GM12878 (cell line): ENCODE measurements at regions not wholly inside any gene's neighbourhood (a gene's known extent, or its start where the extent isn't known, plus 50 kb on each side); places are given as distances from the start of the nearest gene placed in this dataset.

Source experiments
- ATAC-seq: fragments of 200-7000 bp; cut with Tn5 transposase; 3 replicates; pipeline ENCODE4 v1.9.1; 2020; ENCODE audit warnings: mild to moderate bottlenecking, moderate library complexity
- BruUV-seq: library from RNA; stranded (reverse); fragments of 400-500 nt; replicated peaks from 2 replicates; lab custom pipeline; 2021; lab: Mats Ljungman, UMichigan
- CTCF ChIA-PET: fragments of 300-600 bp; sonication (Branson Sonifier 250); formaldehyde crosslinking; extraction: SDS; loops from one replicate; lab custom pipeline; 2021; ENCODE audit warnings: inconsistent platforms; lab: Yijun Ruan, JAX
- POLR2A ChIA-PET: fragments of 350-600 bp; formaldehyde crosslinking; extraction: SDS; loops from one replicate; lab custom pipeline; 2021; ENCODE audit warnings: inconsistent platforms; lab: Charles Lee
- RAD21 ChIA-PET: fragments of 300-600 bp; sonication (Branson Sonifier 250); formaldehyde crosslinking; loops from one replicate; lab custom pipeline; 2023; ENCODE audit warnings: antibody characterized with exemption; ENCODE audit not compliant: unreplicated experiment; lab: Charles Lee
- SMC1A ChIA-PET: fragments of 300-600 bp; sonication (Branson Sonifier 250); formaldehyde crosslinking; loops from one replicate; lab custom pipeline; 2023; ENCODE audit not compliant: unreplicated experiment, uncharacterized antibody; lab: Charles Lee
- DNase-seq: peaks from one replicate; pipeline ENCODE4 v3.0.0-alpha.2; 2011; ENCODE audit warnings: low read depth, low spot score
- FAIRE-seq: peaks from 3 replicates; lab custom pipeline; 2011; peaks lifted over from hg19 to GRCh38; lab: Jason Lieb, UNC
- H2AFZ ChIP-seq: 2 replicates; pipeline ENCODE4 v1.6.0; 2011; ENCODE audit warnings: low read depth, low read length, control low read depth; ENCODE audit not compliant: control insufficient read depth
- H3K27ac ChIP-seq: 2 replicates; pipeline ENCODE4 v1.5.1; 2011; ENCODE audit warnings: control low read depth; ENCODE audit not compliant: control insufficient read depth, insufficient read depth
- H3K27me3 ChIP-seq, 2 experiments: replicated peaks in 1 of 2; 2 replicates each; pipeline versions ENCODE4 v1.6.0 to v1.6.1; 2011; ENCODE audit warnings: low read length in 1 of 2; ENCODE audit not compliant: control insufficient read depth in 2 of 2, insufficient read depth in 2 of 2
- H3K36me3 ChIP-seq, 2 experiments: 2 replicates each; pipeline ENCODE4 v1.5.1; 2011; ENCODE audit warnings: low read length in 1 of 2; ENCODE audit not compliant: control insufficient read depth in 2 of 2, insufficient read depth in 2 of 2
- H3K4me1 ChIP-seq: 2 replicates; pipeline ENCODE4 v1.6.1; 2011; ENCODE audit warnings: mild to moderate bottlenecking, low read length, moderate library complexity, mixed read lengths; ENCODE audit not compliant: control insufficient read depth, insufficient read depth
- H3K4me2 ChIP-seq: 2 replicates; pipeline ENCODE4 v1.6.0; 2011; ENCODE audit warnings: control low read depth; ENCODE audit not compliant: control insufficient read depth, insufficient read depth
- H3K4me3 ChIP-seq: fragments of 200-600 bp; sonication (generic); 2 replicates; pipeline ENCODE4 v1.5.1; 2016
- H3K79me2 ChIP-seq: 2 replicates; pipeline ENCODE4 v1.6.0; 2011; ENCODE audit warnings: low read length; ENCODE audit not compliant: control insufficient read depth, insufficient read depth
- H3K9ac ChIP-seq: 2 replicates; pipeline ENCODE4 v1.8.0; 2011; ENCODE audit warnings: low read length, control low read depth, mixed read lengths; ENCODE audit not compliant: control insufficient read depth, insufficient read depth
- H3K9me3 ChIP-seq: replicated peaks from 3 replicates; pipeline ENCODE4 v1.5.1; 2011; ENCODE audit warnings: mild to moderate bottlenecking, low read length; ENCODE audit not compliant: control insufficient read depth, insufficient read depth
- H4K20me1 ChIP-seq: 2 replicates; pipeline ENCODE4 v1.6.0; 2011; ENCODE audit not compliant: control insufficient read depth, insufficient read depth
- ATF2 ChIP-seq: IDR thresholded peaks from 2 replicates; pipeline ENCODE4 v1.6.1; 2012; ENCODE audit warnings: low read length, inconsistent platforms
- HDAC2 ChIP-seq: fragments of 200-600 bp; sonication (generic); IDR thresholded peaks from 2 replicates; pipeline ENCODE4 v1.6.1; 2017
- HSF1 ChIP-seq: fragments of 150-350 bp; IDR thresholded peaks from 2 replicates; pipeline ENCODE4 v1.6.1; 2014; ENCODE audit warnings: mild to moderate bottlenecking, low read depth, low read length
- MYB ChIP-seq: fragments of 150-350 bp; IDR thresholded peaks from 2 replicates; pipeline ENCODE4 v1.6.1; 2014; ENCODE audit warnings: mild to moderate bottlenecking, low read depth, low read length, borderline replicate concordance
- NFIC ChIP-seq: IDR thresholded peaks from 2 replicates; pipeline ENCODE4 v1.6.1; 2012; ENCODE audit warnings: low read depth, mild to moderate bottlenecking, inconsistent platforms, low read length, moderate library complexity
- RELB ChIP-seq: fragments of 450-650 bp; IDR thresholded peaks from 2 replicates; pipeline ENCODE4 v1.6.1; 2017; ENCODE audit warnings: low read depth, mild to moderate bottlenecking, moderate library complexity
- SMAD5 ChIP-seq: IDR thresholded peaks from 2 replicates; pipeline ENCODE4 v1.6.1; 2016; ENCODE audit warnings: antibody characterized with exemption, low read depth
- STAT3 ChIP-seq: IDR thresholded peaks from 2 replicates; pipeline ENCODE4 v1.6.1; 2011; ENCODE audit warnings: low read depth, low read length, improper control_type of control experiment
- WRNIP1 ChIP-seq: IDR thresholded peaks from 2 replicates; pipeline ENCODE4 v1.6.1; 2011; ENCODE audit warnings: low read depth, low read length, improper control_type of control experiment, borderline replicate concordance
- YY1 ChIP-seq: IDR thresholded peaks from 2 replicates; pipeline ENCODE4 v1.6.1; 2011; ENCODE audit warnings: low read depth, mild to moderate bottlenecking, low read length
- ZBED1 ChIP-seq: IDR thresholded peaks from 2 replicates; pipeline ENCODE4 v1.6.1; 2016; ENCODE audit warnings: borderline replicate concordance
- ZBTB40 ChIP-seq: fragments of 450-650 bp; IDR thresholded peaks from 2 replicates; pipeline ENCODE4 v1.6.1; 2016; ENCODE audit warnings: mild to moderate bottlenecking, moderate library complexity, borderline replicate concordance
- WGBS: methylation state at CpG from one replicate; pipeline ENCODE4 v1.1.6; 2016; ENCODE audit warnings: low lambda C conversion rate; ENCODE audit not compliant: insufficient replicate concordance, insufficient coverage; ENCODE audit errors: missing lambda C conversion rate; 5-methylcytosine and 5-hydroxymethylcytosine counted together
- in situ Hi-C: fragments of 300-500 bp; cut with MboI; formaldehyde crosslinking; loops from 9 replicates; pipeline ENCODE4 v1.14.3; 2018; ENCODE audit warnings: mixed read lengths
- intact Hi-C: fragments of 100-400 bp; cut with micrococcal nuclease; formaldehyde crosslinking; loops from one replicate; pipeline ENCODE4 v1.14.2; 2022; ENCODE audit not compliant: unreplicated experiment

- no peak for TF ChIP-seq ZBTB40
Observed at GRCh38 chr1:91608876-91609275, 108.2 kb downstream of the CDC7 start (continued).

- Histone ChIP-seq H3K4me1 (no peaks in the 10 kb centered on the region), H3K9ac (no peak overlapping the region)
- TF ChIP-seq ZBED1 (no peak), YY1 (no peak), HSF1 (no peak), SMAD5 (no peak), MYB (no peak), WRNIP1 (no peak), HDAC2 (no peak), RELB (no peak), ATF2 (no peak), NFIC (no peak), STAT3 (no peak)
Observed at GRCh38 chr1:91609551-91609950, 108.9 kb downstream of the CDC7 start.

More at GRCh38 chr1:91609551-91609950, 108.9 kb downstream of the CDC7 start:
- Histone ChIP-seq H4K20me1 (no peaks in the 10 kb centered on the region), H3K9me3 (no peaks in the 10 kb centered on the region), H3K27ac (no peak overlapping the region), H3K27me3 (no peaks in the 10 kb centered on the region), H3K4me3 (no peak overlapping the region), H3K4me2 (no peak overlapping the region), H2AFZ (no peak overlapping the region), H3K36me3 (no peaks in the 10 kb centered on the region), H3K79me2 (no peaks in the 10 kb centered on the region)
- POLR2A ChIA-PET, result no interaction called here
- intact Hi-C loops, result no loop called here
- RAD21 ChIA-PET, result no interaction called here
- 42% methylated on average over 5 of the region's 5 CpGs for WGBS
- ATAC-seq (no peak), FAIRE-seq (no peak), DNase-seq (no peak)
- SMC1A ChIA-PET, result no interaction called here
- no TSS peak for BruUV-seq
- in situ Hi-C loops, result no loop called here
- CTCF ChIA-PET, result interaction anchor here (1.3 to 2.0 kb wide), 3 partner anchors 11 to 205 kb away, joined by 3 to 5 read pairs (median 4); partner anchors contain the start of gene HFM1
